ENCODE measurements at regions not wholly inside any gene's neighbourhood (a gene's known extent, or its start where the extent isn't known, plus 50 kb on each side); places are given as distances from the start of the nearest gene placed in this dataset.

- H3K4me3 ChIP-seq (ENCODE audit: insufficient read length, low read depth): no peak overlapping the region
- DNase-seq (ENCODE audit: low read depth, low spot score): no peak
- H3K9ac ChIP-seq (ENCODE audit: insufficient read length, low read depth): no peak overlapping the region
- peaks cover 4% of the 10 kb centered on the region for H3K4me1 ChIP-seq (ENCODE audit: insufficient read depth, insufficient read length)
- peaks cover under 1% of the 10 kb centered on the region; the same call in 1 of the 2 replicates for H3K9me3 ChIP-seq (ENCODE audit: insufficient read depth, low read length)
- TF ChIP-seq ZNF274 (IDR thresholded peaks at IDR 0.05; ENCODE audit: low read depth, low read length) (no peak), YY1 (IDR thresholded peaks at IDR 0.05; ENCODE audit: insufficient read depth, insufficient read length) (no peak), SUZ12 (IDR thresholded peaks at IDR 0.05; ENCODE audit: extremely low read depth, insufficient read depth, insufficient read length) (no peak)
- H3K27me3 ChIP-seq (ENCODE audit: insufficient read depth, insufficient read length): no peaks in the 10 kb centered on the region
- no peaks in the 10 kb centered on the region for H3K36me3 ChIP-seq (ENCODE audit: insufficient read depth, insufficient read length, low read length)
Measured at GRCh38 chr13:99061411-99061810, 83.5 kb upstream of the DOCK9 start.

- no peak for DNase-seq (ENCODE audit: low read depth, low spot score)
- no peak for TF ChIP-seq ZNF274 (IDR thresholded peaks at IDR 0.05; ENCODE audit: low read depth, low read length)
- no peak overlapping the region for H3K9ac ChIP-seq (ENCODE audit: insufficient read length, low read depth)
- no peak overlapping the region for H3K4me3 ChIP-seq (ENCODE audit: insufficient read length, low read depth)
- peaks cover 7% of the 10 kb centered on the region; the same call in 1 of the 2 replicates for H3K9me3 ChIP-seq (ENCODE audit: insufficient read depth, low read length)
- H3K4me1 ChIP-seq (ENCODE audit: insufficient read depth, insufficient read length): peaks cover 4% of the 10 kb centered on the region
- H3K36me3 ChIP-seq (ENCODE audit: insufficient read depth, insufficient read length, low read length): no peaks in the 10 kb centered on the region
- H3K27me3 ChIP-seq (ENCODE audit: insufficient read depth, insufficient read length): no peaks in the 10 kb centered on the region
Measured at GRCh38 chr13:99062593-99062992, 84.7 kb upstream of the DOCK9 start.

- Histone ChIP-seq H3K4me3 (ENCODE audit: insufficient read length, low read depth) (no peak overlapping the region), H3K27me3 (ENCODE audit: insufficient read depth, insufficient read length) (no peaks in the 10 kb centered on the region), H3K9me3 (ENCODE audit: insufficient read depth, low read length) (peaks cover 7% of the 10 kb centered on the region; the same call in 1 of the 2 replicates), H3K9ac (ENCODE audit: insufficient read length, low read depth) (no peak overlapping the region), H3K36me3 (ENCODE audit: insufficient read depth, insufficient read length, low read length) (no peaks in the 10 kb centered on the region), H3K4me1 (ENCODE audit: insufficient read depth, insufficient read length) (peaks cover 4% of the 10 kb centered on the region)
- TF ChIP-seq YY1 (IDR thresholded peaks at IDR 0.05; ENCODE audit: insufficient read depth, insufficient read length) (no peak), SUZ12 (IDR thresholded peaks at IDR 0.05; ENCODE audit: extremely low read depth, insufficient read depth, insufficient read length) (no peak), ZNF274 (IDR thresholded peaks at IDR 0.05; ENCODE audit: low read depth, low read length) (no peak)
- no peak for DNase-seq (ENCODE audit: low read depth, low spot score)
Measured at GRCh38 chr13:99063178-99063577, 85.3 kb upstream of the DOCK9 start.

- Histone ChIP-seq H3K4me3 (ENCODE audit: insufficient read length, low read depth) (no peak overlapping the region), H3K36me3 (ENCODE audit: insufficient read depth, insufficient read length, low read length) (no peaks in the 10 kb centered on the region), H3K4me1 (ENCODE audit: insufficient read depth, insufficient read length) (peaks cover 4% of the 10 kb centered on the region), H3K9me3 (ENCODE audit: insufficient read depth, low read length) (peaks cover 7% of the 10 kb centered on the region; the same call in 1 of the 2 replicates), H3K27me3 (ENCODE audit: insufficient read depth, insufficient read length) (no peaks in the 10 kb centered on the region), H3K9ac (ENCODE audit: insufficient read length, low read depth) (no peak overlapping the region)
- no peak for DNase-seq (ENCODE audit: low read depth, low spot score)
- no peak for TF ChIP-seq ZNF274 (IDR thresholded peaks at IDR 0.05; ENCODE audit: low read depth, low read length)
- no peak for TF ChIP-seq YY1 (IDR thresholded peaks at IDR 0.05; ENCODE audit: insufficient read depth, insufficient read length)
- TF ChIP-seq SUZ12 (IDR thresholded peaks at IDR 0.05; ENCODE audit: extremely low read depth, insufficient read depth, insufficient read length): no peak
Measured at GRCh38 chr13:99063952-99064351, 86.1 kb upstream of the DOCK9 start.

- Histone ChIP-seq H3K27me3 (ENCODE audit: insufficient read depth, insufficient read length) (no peaks in the 10 kb centered on the region), H3K36me3 (ENCODE audit: insufficient read depth, insufficient read length, low read length) (no peaks in the 10 kb centered on the region), H3K9ac (ENCODE audit: insufficient read length, low read depth) (no peak overlapping the region), H3K4me1 (ENCODE audit: insufficient read depth, insufficient read length) (peaks cover 4% of the 10 kb centered on the region), H3K4me3 (ENCODE audit: insufficient read length, low read depth) (no peak overlapping the region), H3K9me3 (ENCODE audit: insufficient read depth, low read length) (peaks cover 7% of the 10 kb centered on the region; the same call in 1 of the 2 replicates)
- TF ChIP-seq SUZ12 (IDR thresholded peaks at IDR 0.05; ENCODE audit: extremely low read depth, insufficient read depth, insufficient read length) (no peak), ZNF274 (IDR thresholded peaks at IDR 0.05; ENCODE audit: low read depth, low read length) (no peak), YY1 (IDR thresholded peaks at IDR 0.05; ENCODE audit: insufficient read depth, insufficient read length) (no peak)
- no peak for DNase-seq (ENCODE audit: low read depth, low spot score)
Measured at GRCh38 chr13:99064624-99065234, 86.9 kb upstream of the DOCK9 start.

GRCh38 chr13:99065235-99066015 lies 87.6 kb upstream of the DOCK9 start:
- Histone ChIP-seq H3K4me1 (ENCODE audit: insufficient read depth, insufficient read length) (peaks cover 4% of the 10 kb centered on the region), H3K9me3 (ENCODE audit: insufficient read depth, low read length) (peaks cover 7% of the 10 kb centered on the region; the same call in 1 of the 2 replicates), H3K4me3 (ENCODE audit: insufficient read length, low read depth) (no peak overlapping the region), H3K9ac (ENCODE audit: insufficient read length, low read depth) (no peak overlapping the region), H3K36me3 (ENCODE audit: insufficient read depth, insufficient read length, low read length) (no peaks in the 10 kb centered on the region), H3K27me3 (ENCODE audit: insufficient read depth, insufficient read length) (no peaks in the 10 kb centered on the region)
- TF ChIP-seq SUZ12 (IDR thresholded peaks at IDR 0.05; ENCODE audit: extremely low read depth, insufficient read depth, insufficient read length) (no peak), YY1 (IDR thresholded peaks at IDR 0.05; ENCODE audit: insufficient read depth, insufficient read length) (no peak), ZNF274 (IDR thresholded peaks at IDR 0.05; ENCODE audit: low read depth, low read length) (no peak)
- DNase-seq (ENCODE audit: low read depth, low spot score): no peak

GRCh38 chr13:99066219-99066618 lies 88.4 kb upstream of the DOCK9 start:
- H3K4me3 ChIP-seq (ENCODE audit: insufficient read length, low read depth): no peak overlapping the region
- no peak for TF ChIP-seq ZNF274 (IDR thresholded peaks at IDR 0.05; ENCODE audit: low read depth, low read length)
- TF ChIP-seq SUZ12 (IDR thresholded peaks at IDR 0.05; ENCODE audit: extremely low read depth, insufficient read depth, insufficient read length): no peak
- TF ChIP-seq YY1 (IDR thresholded peaks at IDR 0.05; ENCODE audit: insufficient read depth, insufficient read length): no peak

More at GRCh38 chr13:99066219-99066618, 88.4 kb upstream of the DOCK9 start:
- no peak overlapping the region for H3K9ac ChIP-seq (ENCODE audit: insufficient read length, low read depth)
- H3K27me3 ChIP-seq (ENCODE audit: insufficient read depth, insufficient read length): no peaks in the 10 kb centered on the region
- H3K4me1 ChIP-seq (ENCODE audit: insufficient read depth, insufficient read length): peaks cover 4% of the 10 kb centered on the region
- peaks cover 7% of the 10 kb centered on the region; the same call in 1 of the 2 replicates for H3K9me3 ChIP-seq (ENCODE audit: insufficient read depth, low read length)
- DNase-seq (ENCODE audit: low read depth, low spot score): no peak
- no peaks in the 10 kb centered on the region for H3K36me3 ChIP-seq (ENCODE audit: insufficient read depth, insufficient read length, low read length)

Measured in NT2/D1 (cell line).